Heart left ventricle (tissue), 13 donors: ENCODE measurements at regions not wholly inside any gene's neighbourhood (a gene's known extent, or its start where the extent isn't known, plus 50 kb on each side); places are given as distances from the start of the nearest gene placed in this dataset.

ENCODE experiments used
- POLR2A ChIP-seq, 2 donors: fragments of 450-650 bp; IDR thresholded peaks; one replicate each; pipeline ENCODE4 v1.6.1; 2017; ENCODE audit warnings: antibody characterized with exemption in 2 of 2, mild to moderate bottlenecking in 2 of 2, moderate library complexity in 2 of 2
- TF ChIP-seq, protein P1 (sequence below), 12 donors: fragments of 200-600 bp; sonication (generic) in 4 of 12; IDR thresholded peaks; one replicate each; pipeline versions ENCODE4 v1.5.0 to v1.8.0; 2018 to 2022; ENCODE audit warnings: antibody characterized with exemption in 12 of 12, mild to moderate bottlenecking in 5 of 12
- donor health status: ischemic (EF 13 %, LVEDD 7.1; RV severe dilation, severe dysfunction).
- donor health status: DM: no; HTN: yes; CAD: no.
- donor health status: DM: no; HTN: no; CAD: no.
- donor health status: ischemic (EF 25% LVEDD 6.9; RV normal size, moderate dysfunction).
- donor health status: ischemic (EF 25% LVEDD 5.7; RV mildly dilated, moderate dysfunction).
- donor health status: ischemic (EF 35%, LVEDD 5.7; RV mildly dilated, moderate dysfunction).
- donor health status: nonischemic (EF 11% LVEDD 7.7; RV severe dilation, severe dysfunction).
- donor health status: DM: yes; HTN: yes; CAD: no.
- donor health status: PGD.
- donor health status: ischemic (EF 29% LVEDD 5.4; RV normal size, mild dysfunction).
- donor health status: nonischemic (EF 23%, LVEDD 6.1; RV moderate dilation, normal function).

DNA sequence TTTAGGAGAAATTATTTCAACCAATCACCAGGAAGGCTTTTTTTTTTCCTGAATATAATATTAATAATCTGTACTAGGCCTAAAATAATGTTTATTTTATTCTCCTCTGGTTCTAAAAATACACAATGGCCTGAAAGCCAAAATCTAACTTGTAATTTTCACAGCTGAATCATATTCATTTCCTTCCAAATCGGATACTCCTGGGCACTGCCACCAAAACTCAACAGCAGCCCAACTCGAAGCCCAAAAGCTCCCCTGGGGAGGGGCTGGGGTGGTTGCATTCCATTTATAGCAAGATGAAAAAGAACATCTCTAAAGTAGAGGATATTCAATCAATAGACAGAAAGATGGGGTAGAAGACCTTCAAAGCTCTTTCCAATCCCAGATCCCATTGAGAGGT lies 100.5 kb upstream of the SETBP1 start:
- TF ChIP-seq, protein P1, sequence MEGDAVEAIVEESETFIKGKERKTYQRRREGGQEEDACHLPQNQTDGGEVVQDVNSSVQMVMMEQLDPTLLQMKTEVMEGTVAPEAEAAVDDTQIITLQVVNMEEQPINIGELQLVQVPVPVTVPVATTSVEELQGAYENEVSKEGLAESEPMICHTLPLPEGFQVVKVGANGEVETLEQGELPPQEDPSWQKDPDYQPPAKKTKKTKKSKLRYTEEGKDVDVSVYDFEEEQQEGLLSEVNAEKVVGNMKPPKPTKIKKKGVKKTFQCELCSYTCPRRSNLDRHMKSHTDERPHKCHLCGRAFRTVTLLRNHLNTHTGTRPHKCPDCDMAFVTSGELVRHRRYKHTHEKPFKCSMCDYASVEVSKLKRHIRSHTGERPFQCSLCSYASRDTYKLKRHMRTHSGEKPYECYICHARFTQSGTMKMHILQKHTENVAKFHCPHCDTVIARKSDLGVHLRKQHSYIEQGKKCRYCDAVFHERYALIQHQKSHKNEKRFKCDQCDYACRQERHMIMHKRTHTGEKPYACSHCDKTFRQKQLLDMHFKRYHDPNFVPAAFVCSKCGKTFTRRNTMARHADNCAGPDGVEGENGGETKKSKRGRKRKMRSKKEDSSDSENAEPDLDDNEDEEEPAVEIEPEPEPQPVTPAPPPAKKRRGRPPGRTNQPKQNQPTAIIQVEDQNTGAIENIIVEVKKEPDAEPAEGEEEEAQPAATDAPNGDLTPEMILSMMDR (IDR thresholded peaks at IDR 0.05) = no peak
- TF ChIP-seq POLR2A (IDR thresholded peaks at IDR 0.05) = no peak
